ENCODE measurements at regions not wholly inside any gene's neighbourhood (a gene's known extent, or its start where the extent isn't known, plus 50 kb on each side); places are given as distances from the start of the nearest gene placed in this dataset.

DNA sequence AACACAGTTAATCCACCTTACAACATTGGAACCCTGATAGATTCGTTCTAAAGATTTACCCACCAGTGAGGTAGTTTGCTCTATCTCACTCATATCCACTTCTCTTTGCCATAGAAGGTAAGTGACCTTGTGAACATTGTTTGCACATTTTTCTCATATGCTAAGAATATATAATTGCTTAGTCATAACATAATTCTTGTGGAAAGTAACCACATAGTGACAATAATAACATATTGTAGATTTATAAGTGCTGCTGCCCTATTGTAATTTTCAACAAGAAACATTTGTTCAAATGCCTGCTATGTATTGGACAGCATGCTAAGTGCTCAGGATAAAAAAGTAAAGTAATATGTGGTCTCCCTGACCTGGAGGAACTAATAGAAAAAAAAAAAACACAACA lies 554.2 kb upstream of the KCNMB2 start:
- Histone ChIP-seq H3K4me2 (ENCODE audit: low read depth, low read length) (no peak overlapping the region), H3K27ac (ENCODE audit: extremely low read length, insufficient read depth, low read length) (no peak overlapping the region), H3K36me3 (replicated peaks in 1 of 2; ENCODE audit: control insufficient read depth in 1 of 2, insufficient read depth in 2 of 2, low read length in 2 of 2) (no peaks in the 10 kb centered on the region), H3K27me3 (ENCODE audit: control insufficient read depth in 1 of 2, insufficient read depth in 2 of 2, low read length in 2 of 2) (no peaks in the 10 kb centered on the region; a peak in 1 of 5 replicates), H3K79me2 (ENCODE audit: insufficient read depth, low read length) (no peaks in the 10 kb centered on the region), H2AFZ (ENCODE audit: low read length) (no peak overlapping the region), H3K9me3 (ENCODE audit: low read length) (no peaks in the 10 kb centered on the region), H3K9ac (ENCODE audit: insufficient read depth, low read depth, low read length) (no peak overlapping the region), H4K20me1 (ENCODE audit: insufficient read depth, low read length) (no peaks in the 10 kb centered on the region), H3K4me1 (ENCODE audit: insufficient read depth, low read length) (no peaks in the 10 kb centered on the region), H3K4me3 (replicated peaks in 1 of 3; ENCODE audit: insufficient read depth in 1 of 3, low read depth in 2 of 3, low read length in 3 of 3) (no peak overlapping the region)
- intact Hi-C loops (cut with micrococcal nuclease; ENCODE audit: unreplicated experiment) = no loop called here
- DNase-seq (ENCODE audit: low spot score) (no peak), ATAC-seq (no peak), FAIRE-seq (no peak)
- no TSS peak for BruUV-seq (replicated peaks)
- TF ChIP-seq NR2F6 (IDR thresholded peaks at IDR 0.05) (no peak), NR2F6 (CRISPR knock-in tag; IDR thresholded peaks at IDR 0.05) (no peak), ZNF567 (CRISPR knock-in tag; IDR thresholded peaks at IDR 0.05; ENCODE audit: borderline replicate concordance) (no peak), ZSCAN22 (CRISPR knock-in tag; IDR thresholded peaks at IDR 0.05) (no peak), YY1 (IDR thresholded peaks at IDR 0.05; ENCODE audit: insufficient read depth, insufficient replicate concordance, low read depth, low read length) (no peak), ZNF589 (CRISPR knock-in tag; conservative IDR thresholded peaks at IDR 0.05) (no peak), ZNF652 (CRISPR knock-in tag; IDR thresholded peaks at IDR 0.05; ENCODE audit: borderline replicate concordance, low read depth) (no peak), CREM (IDR thresholded peaks at IDR 0.05) (no peak), CREM (CRISPR knock-in tag; IDR thresholded peaks at IDR 0.05) (no peak), ZNF274 (CRISPR knock-in tag; IDR thresholded peaks at IDR 0.05) (no peak), FOXJ3 (CRISPR knock-in tag; IDR thresholded peaks at IDR 0.05; ENCODE audit: borderline replicate concordance) (no peak), ZNF7 (CRISPR knock-in tag; IDR thresholded peaks at IDR 0.05) (no peak), CAMTA2 (CRISPR knock-in tag; IDR thresholded peaks at IDR 0.05; ENCODE audit: borderline replicate concordance) (no peak), ZNF564 (CRISPR knock-in tag; IDR thresholded peaks at IDR 0.05) (no peak), ZSCAN21 (CRISPR knock-in tag; IDR thresholded peaks at IDR 0.05; ENCODE audit: borderline replicate concordance) (no peak), XBP1 (CRISPR knock-in tag; IDR thresholded peaks at IDR 0.05) (no peak), SOX5 (CRISPR knock-in tag; IDR thresholded peaks at IDR 0.05; ENCODE audit: borderline replicate concordance) (no peak)
- TF ChIP-seq, protein P1, sequence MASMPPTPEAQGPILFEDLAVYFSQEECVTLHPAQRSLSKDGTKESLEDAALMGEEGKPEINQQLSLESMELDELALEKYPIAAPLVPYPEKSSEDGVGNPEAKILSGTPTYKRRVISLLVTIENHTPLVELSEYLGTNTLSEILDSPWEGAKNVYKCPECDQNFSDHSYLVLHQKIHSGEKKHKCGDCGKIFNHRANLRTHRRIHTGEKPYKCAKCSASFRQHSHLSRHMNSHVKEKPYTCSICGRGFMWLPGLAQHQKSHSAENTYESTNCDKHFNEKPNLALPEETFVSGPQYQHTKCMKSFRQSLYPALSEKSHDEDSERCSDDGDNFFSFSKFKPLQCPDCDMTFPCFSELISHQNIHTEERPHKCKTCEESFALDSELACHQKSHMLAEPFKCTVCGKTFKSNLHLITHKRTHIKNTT (CRISPR knock-in tag; IDR thresholded peaks at IDR 0.05) = no peak
- TF ChIP-seq, protein P2, sequence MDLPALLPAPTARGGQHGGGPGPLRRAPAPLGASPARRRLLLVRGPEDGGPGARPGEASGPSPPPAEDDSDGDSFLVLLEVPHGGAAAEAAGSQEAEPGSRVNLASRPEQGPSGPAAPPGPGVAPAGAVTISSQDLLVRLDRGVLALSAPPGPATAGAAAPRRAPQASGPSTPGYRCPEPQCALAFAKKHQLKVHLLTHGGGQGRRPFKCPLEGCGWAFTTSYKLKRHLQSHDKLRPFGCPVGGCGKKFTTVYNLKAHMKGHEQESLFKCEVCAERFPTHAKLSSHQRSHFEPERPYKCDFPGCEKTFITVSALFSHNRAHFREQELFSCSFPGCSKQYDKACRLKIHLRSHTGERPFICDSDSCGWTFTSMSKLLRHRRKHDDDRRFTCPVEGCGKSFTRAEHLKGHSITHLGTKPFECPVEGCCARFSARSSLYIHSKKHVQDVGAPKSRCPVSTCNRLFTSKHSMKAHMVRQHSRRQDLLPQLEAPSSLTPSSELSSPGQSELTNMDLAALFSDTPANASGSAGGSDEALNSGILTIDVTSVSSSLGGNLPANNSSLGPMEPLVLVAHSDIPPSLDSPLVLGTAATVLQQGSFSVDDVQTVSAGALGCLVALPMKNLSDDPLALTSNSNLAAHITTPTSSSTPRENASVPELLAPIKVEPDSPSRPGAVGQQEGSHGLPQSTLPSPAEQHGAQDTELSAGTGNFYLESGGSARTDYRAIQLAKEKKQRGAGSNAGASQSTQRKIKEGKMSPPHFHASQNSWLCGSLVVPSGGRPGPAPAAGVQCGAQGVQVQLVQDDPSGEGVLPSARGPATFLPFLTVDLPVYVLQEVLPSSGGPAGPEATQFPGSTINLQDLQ (CRISPR knock-in tag; IDR thresholded peaks at IDR 0.05) = no peak
- TF ChIP-seq, protein P3, sequence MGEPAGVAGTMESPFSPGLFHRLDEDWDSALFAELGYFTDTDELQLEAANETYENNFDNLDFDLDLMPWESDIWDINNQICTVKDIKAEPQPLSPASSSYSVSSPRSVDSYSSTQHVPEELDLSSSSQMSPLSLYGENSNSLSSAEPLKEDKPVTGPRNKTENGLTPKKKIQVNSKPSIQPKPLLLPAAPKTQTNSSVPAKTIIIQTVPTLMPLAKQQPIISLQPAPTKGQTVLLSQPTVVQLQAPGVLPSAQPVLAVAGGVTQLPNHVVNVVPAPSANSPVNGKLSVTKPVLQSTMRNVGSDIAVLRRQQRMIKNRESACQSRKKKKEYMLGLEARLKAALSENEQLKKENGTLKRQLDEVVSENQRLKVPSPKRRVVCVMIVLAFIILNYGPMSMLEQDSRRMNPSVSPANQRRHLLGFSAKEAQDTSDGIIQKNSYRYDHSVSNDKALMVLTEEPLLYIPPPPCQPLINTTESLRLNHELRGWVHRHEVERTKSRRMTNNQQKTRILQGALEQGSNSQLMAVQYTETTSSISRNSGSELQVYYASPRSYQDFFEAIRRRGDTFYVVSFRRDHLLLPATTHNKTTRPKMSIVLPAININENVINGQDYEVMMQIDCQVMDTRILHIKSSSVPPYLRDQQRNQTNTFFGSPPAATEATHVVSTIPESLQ (CRISPR knock-in tag; conservative IDR thresholded peaks at IDR 0.05) = no peak
- in situ Hi-C loops (cut with HindIII; ENCODE audit: extremely low pct_ligation_motif_present, low pct_unique_long_range_greater_than_20kb) = no loop called here
- POLR2A ChIA-PET = no interaction called here
- 0% methylated on average over 1 of the region's 1 CpG for WGBS (ENCODE audit: low lambda C conversion rate)
- CTCF ChIA-PET (ENCODE audit: low intra/inter-chr PET ratio, low total read pairs) = no interaction called here
